HepG2 (cell line): ENCODE measurements at regions not wholly inside any gene's neighbourhood (a gene's known extent, or its start where the extent isn't known, plus 50 kb on each side); places are given as distances from the start of the nearest gene placed in this dataset.

Experiments
- ATAC-seq: fragments of 200-7000 bp; cut with Tn5 transposase; 3 replicates; pipeline ENCODE4 v1.9.1; 2020; ENCODE audit warnings: mild to moderate bottlenecking, moderate library complexity
- BruUV-seq: library from RNA; stranded (reverse); fragments of 400-500 nt; replicated peaks from 2 replicates; lab custom pipeline; 2021; lab: Mats Ljungman, UMichigan
- CTCF ChIA-PET: fragments of 300-600 bp; formaldehyde crosslinking; extraction: SDS; loops from one replicate; lab custom pipeline; 2021; ENCODE audit warnings: low total read pairs, inconsistent platforms, low intra/inter-chr PET ratio; lab: Yijun Ruan, JAX
- POLR2A ChIA-PET: fragments of 350-600 bp; sonication (Branson Sonifier 250); formaldehyde crosslinking; loops from one replicate; lab custom pipeline; 2020; ENCODE audit warnings: antibody characterized with exemption, inconsistent platforms; lab: Yijun Ruan, JAX
- DNase-seq: peaks from one replicate; pipeline ENCODE4 v3.0.0-alpha.2; 2015; ENCODE audit warnings: low spot score
- FAIRE-seq: peaks from 3 replicates; lab custom pipeline; 2011; peaks lifted over from hg19 to GRCh38; lab: Jason Lieb, UNC
- H2AFZ ChIP-seq: one replicate; pipeline ENCODE4 v1.6.1; 2011; ENCODE audit warnings: low read length, inconsistent platforms
- H3K27ac ChIP-seq: fragments of 300-600 bp; 3 replicates; pipeline ENCODE4 v1.8.0; 2011; ENCODE audit warnings: mixed run types, mild to moderate bottlenecking, mixed read lengths, low read length, inconsistent platforms; ENCODE audit not compliant: insufficient read depth; ENCODE audit errors: extremely low read length
- H3K27me3 ChIP-seq, 2 experiments: fragments of 200-600 bp in 1 of 2; 2 replicates in 1 of 2; 3 replicates in 1 of 2; pipeline versions ENCODE4 v1.6.0 to v1.8.0; 2011; ENCODE audit warnings: low read length in 2 of 2, mild to moderate bottlenecking in 2 of 2, moderate library complexity in 2 of 2, inconsistent platforms in 1 of 2; ENCODE audit not compliant: insufficient read depth in 2 of 2, control insufficient read depth in 1 of 2
- H3K36me3 ChIP-seq, 2 experiments: fragments of 200-600 bp in 1 of 2; replicated peaks in 1 of 2; 2 replicates in 1 of 2; 3 replicates in 1 of 2; pipeline versions ENCODE4 v1.5.1 to v1.8.0; 2011; ENCODE audit warnings: low read length in 2 of 2, inconsistent platforms in 1 of 2; ENCODE audit not compliant: insufficient read depth in 2 of 2, control insufficient read depth in 1 of 2
- H3K4me1 ChIP-seq: 2 replicates; pipeline ENCODE4 v1.5.1; 2012; ENCODE audit warnings: low read length, inconsistent platforms; ENCODE audit not compliant: insufficient read depth
- H3K4me2 ChIP-seq: 2 replicates; pipeline ENCODE4 v1.6.0; 2011; ENCODE audit warnings: low read depth, low read length, inconsistent platforms
- H3K4me3 ChIP-seq, 3 experiments: fragments of 200-600 bp in 1 of 3; sonication (generic), shearing (Covaris generic) in 1 of 3; replicated peaks in 1 of 3; 2 replicates each; pipeline ENCODE4 v1.5.1; 2011 to 2016; ENCODE audit warnings: low read length in 3 of 3, inconsistent platforms in 2 of 3, low read depth in 2 of 3, mild to moderate bottlenecking in 2 of 3, control low read depth in 1 of 3, mixed read lengths in 1 of 3; ENCODE audit not compliant: insufficient read depth in 1 of 3
- H3K79me2 ChIP-seq: one replicate; pipeline ENCODE4 v1.6.1; 2011; ENCODE audit warnings: low read length, inconsistent platforms; ENCODE audit not compliant: insufficient read depth
- H3K9ac ChIP-seq: 2 replicates; pipeline ENCODE4 v1.6.0; 2011; ENCODE audit warnings: mild to moderate bottlenecking, low read depth, low read length, inconsistent platforms; ENCODE audit not compliant: insufficient read depth
- H3K9me3 ChIP-seq: 2 replicates; pipeline ENCODE4 v1.5.1; 2012; ENCODE audit warnings: mild to moderate bottlenecking, low read length
- H4K20me1 ChIP-seq: 2 replicates; pipeline ENCODE4 v1.6.0; 2011; ENCODE audit warnings: inconsistent platforms, mild to moderate bottlenecking, low read length, moderate library complexity; ENCODE audit not compliant: insufficient read depth
- FOXC1 ChIP-seq: sonication (generic); formaldehyde crosslinking; IDR thresholded peaks from 2 replicates; pipeline ENCODE4 v1.8.0; 2022; ENCODE audit warnings: mild to moderate bottlenecking, missing genetic modification reagents, borderline replicate concordance
- FOXK2 ChIP-seq: fragments of 450-650 bp; IDR thresholded peaks from 2 replicates; pipeline ENCODE4 v1.6.1; 2016
- HMG20A ChIP-seq: IDR thresholded peaks from 2 replicates; pipeline ENCODE4 v1.6.1; 2016; ENCODE audit warnings: borderline replicate concordance
- JARID2 ChIP-seq: sonication (generic); formaldehyde crosslinking; IDR thresholded peaks from 2 replicates; pipeline ENCODE4 v1.8.1; 2023; ENCODE audit warnings: missing genetic modification reagents, inconsistent platforms; ENCODE audit not compliant: insufficient replicate concordance
- KAT2B ChIP-seq: fragments of 150-350 bp; IDR thresholded peaks from 2 replicates; pipeline ENCODE4 v1.6.1; 2014; ENCODE audit warnings: low read depth, low read length, borderline replicate concordance
- KLF11 ChIP-seq: IDR thresholded peaks from 2 replicates; pipeline ENCODE4 v1.6.1; 2016; ENCODE audit warnings: missing compliant biosample characterization
- KLF15 ChIP-seq: sonication (generic); formaldehyde crosslinking; IDR thresholded peaks from 2 replicates; pipeline ENCODE4 v1.8.1; 2023; ENCODE audit warnings: borderline replicate concordance, mild to moderate bottlenecking, inconsistent platforms, missing genetic modification reagents, mixed read lengths
- SATB2 ChIP-seq: sonication (generic); formaldehyde crosslinking; IDR thresholded peaks from 2 replicates; pipeline ENCODE4 v1.5.0; 2020; ENCODE audit warnings: missing genetic modification reagents
- SMC3 ChIP-seq: IDR thresholded peaks from 2 replicates; pipeline ENCODE4 v1.6.1; 2011; ENCODE audit warnings: low read length, improper control_type of control experiment
- SNAI1 ChIP-seq: sonication (generic); formaldehyde crosslinking; IDR thresholded peaks from 2 replicates; pipeline ENCODE4 v1.5.0; 2020; ENCODE audit warnings: mild to moderate bottlenecking, missing genetic modification reagents, borderline replicate concordance
- SP4 ChIP-seq: sonication (generic); formaldehyde crosslinking; IDR thresholded peaks from 2 replicates; pipeline ENCODE4 v1.8.1; 2023; ENCODE audit warnings: mild to moderate bottlenecking, missing genetic modification reagents
- SYNCRIP ChIP-seq: fragments of 200-400 bp; formaldehyde crosslinking; IDR thresholded peaks from 2 replicates; pipeline ENCODE4 v1.6.1; 2018; ENCODE audit warnings: mild to moderate bottlenecking, low read depth, low read length; ENCODE audit not compliant: insufficient read depth
- ZNF292 ChIP-seq: sonication (generic); formaldehyde crosslinking; IDR thresholded peaks from 2 replicates; pipeline ENCODE4 v1.8.1; 2022; ENCODE audit warnings: mild to moderate bottlenecking, low read depth, missing genetic modification reagents, borderline replicate concordance
- ZNF564 ChIP-seq: sonication (generic); formaldehyde crosslinking; IDR thresholded peaks from 2 replicates; pipeline ENCODE4 v1.8.1; 2023; ENCODE audit warnings: mild to moderate bottlenecking, missing genetic modification reagents
- ZNF574 ChIP-seq: sonication (generic); formaldehyde crosslinking; IDR thresholded peaks from 2 replicates; pipeline ENCODE4 v1.4.0; 2020; ENCODE audit warnings: missing genetic modification reagents
- ZNF619 ChIP-seq: sonication (generic); formaldehyde crosslinking; IDR thresholded peaks from 2 replicates; pipeline ENCODE4 v1.4.0; 2020; ENCODE audit warnings: mild to moderate bottlenecking, missing genetic modification reagents
- ZNF776 ChIP-seq: sonication (generic); formaldehyde crosslinking; IDR thresholded peaks from 2 replicates; pipeline ENCODE4 v1.4.0; 2020; ENCODE audit warnings: mild to moderate bottlenecking, missing genetic modification reagents
- WGBS: methylation state at CpG from one replicate; pipeline ENCODE4 v1.1.6; 2017; ENCODE audit warnings: low lambda C conversion rate; 5-methylcytosine and 5-hydroxymethylcytosine counted together
- in situ Hi-C: cut with HindIII; loops from 2 replicates; pipeline ENCODE4 v1.10.0; 2017; ENCODE audit warnings: low pct_unique_long_range_greater_than_20kb; ENCODE audit not compliant: extremely low pct_ligation_motif_present
- intact Hi-C: fragments of 100-400 bp; cut with micrococcal nuclease; formaldehyde crosslinking; loops from one replicate; pipeline ENCODE4 v1.10.0; 2022; ENCODE audit not compliant: unreplicated experiment
- TF ChIP-seq, protein P1 (sequence below): sonication (generic); formaldehyde crosslinking; IDR thresholded peaks from 2 replicates; pipeline ENCODE4 v1.9.0; 2021; ENCODE audit warnings: missing genetic modification reagents, borderline replicate concordance

DNA sequence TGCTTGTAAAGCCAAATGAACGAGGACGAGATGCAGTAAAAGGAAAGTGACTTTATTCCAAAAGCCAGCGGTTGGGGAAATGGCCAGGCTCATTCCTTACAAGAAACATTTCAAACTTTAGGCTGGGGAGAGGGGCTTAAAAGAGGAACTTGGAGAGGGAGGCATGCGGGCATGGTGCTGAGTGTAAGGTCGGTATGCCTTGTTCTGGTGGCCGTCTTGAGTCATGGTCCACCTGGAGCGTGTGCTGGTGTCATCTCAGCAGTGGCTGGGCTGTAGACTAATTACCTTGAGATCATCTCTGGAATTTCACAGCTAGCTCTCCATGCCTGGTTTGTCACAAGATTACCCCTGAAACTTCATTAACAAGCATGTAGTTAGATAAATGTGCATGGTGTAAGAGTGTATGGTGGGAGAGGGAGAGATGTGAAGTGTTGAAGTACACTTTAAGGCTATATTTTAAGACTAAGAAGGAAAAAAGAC, 156.4 kb upstream of the PFN2 start:
- H4K20me1 ChIP-seq = no peaks in the 10 kb centered on the region
- ChIA-PET POLR2A (no interaction called here), CTCF (no interaction called here)
- in situ Hi-C loops (no loop called here), intact Hi-C loops (no loop called here)
- no peak overlapping the region for H3K4me3 ChIP-seq
- H3K27me3 ChIP-seq = no peaks in the 10 kb centered on the region; a peak in 1 of 5 replicates
- H3K27ac ChIP-seq = no peak overlapping the region
- no peak for ATAC-seq
- DNase-seq = no peak
- H3K4me2 ChIP-seq = no peak overlapping the region
- TF ChIP-seq SNAI1 (CRISPR knock-in tag) = no peak
- no peak for TF ChIP-seq ZNF292
- TF ChIP-seq, protein P1, sequence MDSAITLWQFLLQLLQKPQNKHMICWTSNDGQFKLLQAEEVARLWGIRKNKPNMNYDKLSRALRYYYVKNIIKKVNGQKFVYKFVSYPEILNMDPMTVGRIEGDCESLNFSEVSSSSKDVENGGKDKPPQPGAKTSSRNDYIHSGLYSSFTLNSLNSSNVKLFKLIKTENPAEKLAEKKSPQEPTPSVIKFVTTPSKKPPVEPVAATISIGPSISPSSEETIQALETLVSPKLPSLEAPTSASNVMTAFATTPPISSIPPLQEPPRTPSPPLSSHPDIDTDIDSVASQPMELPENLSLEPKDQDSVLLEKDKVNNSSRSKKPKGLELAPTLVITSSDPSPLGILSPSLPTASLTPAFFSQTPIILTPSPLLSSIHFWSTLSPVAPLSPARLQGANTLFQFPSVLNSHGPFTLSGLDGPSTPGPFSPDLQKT (CRISPR knock-in tag) = no peak
- TF ChIP-seq FOXK2 = no peak
- no peak for TF ChIP-seq ZNF619 (CRISPR knock-in tag)
- no peak for FAIRE-seq
- H3K9ac ChIP-seq = no peak overlapping the region
- no peaks in the 10 kb centered on the region for H3K36me3 ChIP-seq
- no peaks in the 10 kb centered on the region for H3K9me3 ChIP-seq
- BruUV-seq = no TSS peak
- H2AFZ ChIP-seq = no peak overlapping the region
- H3K79me2 ChIP-seq = no peaks in the 10 kb centered on the region
- 21% methylated on average over 7 of the region's 7 CpGs for WGBS
- H3K4me1 ChIP-seq = no peaks in the 10 kb centered on the region

DNA sequence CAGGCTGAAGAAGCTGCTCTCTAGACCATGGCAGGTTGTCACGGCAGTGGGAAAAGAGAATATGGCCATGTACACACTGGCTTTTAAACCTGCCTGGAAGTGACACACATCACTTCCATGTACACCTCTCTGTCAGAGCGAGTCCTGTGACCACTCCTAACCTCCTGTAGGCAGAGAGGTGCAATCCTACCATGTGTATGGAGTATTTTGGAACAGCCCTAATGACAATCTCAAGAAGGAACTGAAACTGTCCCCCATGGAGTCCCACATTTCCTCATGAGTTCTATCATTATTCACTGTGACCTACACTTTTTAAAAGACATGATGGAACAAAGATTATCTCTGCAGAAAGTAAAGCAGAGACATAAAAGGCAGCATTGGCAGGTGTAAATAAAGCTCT, 153.4 kb upstream of the PFN2 start:
- Histone ChIP-seq H3K9ac (no peak overlapping the region), H3K36me3 (no peaks in the 10 kb centered on the region), H3K4me1 (no peaks in the 10 kb centered on the region), H3K4me3 (no peak overlapping the region), H3K27me3 (no peaks in the 10 kb centered on the region), H3K9me3 (no peaks in the 10 kb centered on the region), H2AFZ (no peak overlapping the region), H3K27ac (no peak overlapping the region), H3K79me2 (no peaks in the 10 kb centered on the region), H4K20me1 (no peaks in the 10 kb centered on the region), H3K4me2 (no peak overlapping the region)
- in situ Hi-C loops (no loop called here), intact Hi-C loops (no loop called here)
- WGBS = 17% methylated on average over 1 of the region's 2 CpGs
- no TSS peak for BruUV-seq
- ChIA-PET CTCF (no interaction called here), POLR2A (no interaction called here)
- ATAC-seq = no peak
- no peak for FAIRE-seq
- no peak for DNase-seq
- no peak for TF ChIP-seq KLF11 (CRISPR knock-in tag)
- no peak for TF ChIP-seq KAT2B
- no peak for TF ChIP-seq SATB2
- no peak for TF ChIP-seq SP4
- no peak for TF ChIP-seq ZNF574 (CRISPR knock-in tag)
- TF ChIP-seq SMC3 = no peak
- no peak for TF ChIP-seq SYNCRIP
- TF ChIP-seq FOXC1 = no peak
- TF ChIP-seq KLF15 (CRISPR knock-in tag) = no peak
- no peak for TF ChIP-seq HMG20A (CRISPR knock-in tag)
- TF ChIP-seq ZNF776 = no peak
- TF ChIP-seq JARID2 (CRISPR knock-in tag) = no peak
- TF ChIP-seq ZNF564 (CRISPR knock-in tag) = no peak
